SU-DHL-6 (cell line): ENCODE measurements at regions not wholly inside any gene's neighbourhood (a gene's known extent, or its start where the extent isn't known, plus 50 kb on each side); places are given as distances from the start of the nearest gene placed in this dataset.

Experiments used
- EZH2phosphoT487 ChIP-seq: fragments of 200-600 bp; sonication (generic), shearing (Covaris generic); conservative IDR thresholded peaks from 2 replicates; pipeline ENCODE4 v1.6.1; 2018; ENCODE audit warnings: mild to moderate bottlenecking, antibody characterized with exemption, low read length, moderate library complexity, mixed read lengths
- TF ChIP-seq, protein P1 (sequence below): fragments of 200-600 bp; sonication (generic); IDR thresholded peaks from one replicate; pipeline ENCODE4 v1.5.1; 2017; ENCODE audit warnings: antibody characterized with exemption, mild to moderate bottlenecking, low read length, moderate library complexity; ENCODE audit not compliant: insufficient read depth, poor library complexity, severe bottlenecking

GRCh38 chr6:168866534-168866933, 387.1 kb downstream of the THBS2 start:
- TF ChIP-seq, protein P1, sequence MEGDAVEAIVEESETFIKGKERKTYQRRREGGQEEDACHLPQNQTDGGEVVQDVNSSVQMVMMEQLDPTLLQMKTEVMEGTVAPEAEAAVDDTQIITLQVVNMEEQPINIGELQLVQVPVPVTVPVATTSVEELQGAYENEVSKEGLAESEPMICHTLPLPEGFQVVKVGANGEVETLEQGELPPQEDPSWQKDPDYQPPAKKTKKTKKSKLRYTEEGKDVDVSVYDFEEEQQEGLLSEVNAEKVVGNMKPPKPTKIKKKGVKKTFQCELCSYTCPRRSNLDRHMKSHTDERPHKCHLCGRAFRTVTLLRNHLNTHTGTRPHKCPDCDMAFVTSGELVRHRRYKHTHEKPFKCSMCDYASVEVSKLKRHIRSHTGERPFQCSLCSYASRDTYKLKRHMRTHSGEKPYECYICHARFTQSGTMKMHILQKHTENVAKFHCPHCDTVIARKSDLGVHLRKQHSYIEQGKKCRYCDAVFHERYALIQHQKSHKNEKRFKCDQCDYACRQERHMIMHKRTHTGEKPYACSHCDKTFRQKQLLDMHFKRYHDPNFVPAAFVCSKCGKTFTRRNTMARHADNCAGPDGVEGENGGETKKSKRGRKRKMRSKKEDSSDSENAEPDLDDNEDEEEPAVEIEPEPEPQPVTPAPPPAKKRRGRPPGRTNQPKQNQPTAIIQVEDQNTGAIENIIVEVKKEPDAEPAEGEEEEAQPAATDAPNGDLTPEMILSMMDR = no peak
- TF ChIP-seq EZH2phosphoT487 = no peak
